Mesothelial cell of epicardium (in vitro differentiated cells): ENCODE measurements at regions not wholly inside any gene's neighbourhood (a gene's known extent, or its start where the extent isn't known, plus 50 kb on each side); places are given as distances from the start of the nearest gene placed in this dataset.

Experiments used
- DNase-seq, 2 experiments: peaks; one replicate each; pipeline ENCODE4 v3.0.0; 2021; ENCODE audit warnings: low spot score in 2 of 2; ENCODE audit not compliant: unreplicated experiment in 2 of 2
- H3K27ac Mint-ChIP-seq: 2 replicates; pipeline ENCODE4 v1.8.0; 2021; ENCODE audit warnings: mixed read lengths
- H3K27me3 Mint-ChIP-seq: 2 replicates; pipeline ENCODE4 v1.8.0; 2021; ENCODE audit warnings: low read depth, mixed read lengths
- H3K36me3 Mint-ChIP-seq: 2 replicates; pipeline ENCODE4 v1.8.0; 2021; ENCODE audit warnings: mixed read lengths
- H3K4me1 Mint-ChIP-seq: 2 replicates; pipeline ENCODE4 v1.8.0; 2021; ENCODE audit warnings: mixed read lengths
- H3K4me3 Mint-ChIP-seq: 2 replicates; pipeline ENCODE4 v1.8.0; 2021; ENCODE audit warnings: mild to moderate bottlenecking, moderate library complexity, mixed read lengths
- H3K9me3 Mint-ChIP-seq: 2 replicates; pipeline ENCODE4 v1.8.0; 2021; ENCODE audit warnings: mixed read lengths
- TF ChIP-seq, protein P1 (sequence below): fragments of 200-600 bp; sonication (generic); IDR thresholded peaks from one replicate; pipeline ENCODE4 v1.5.0; 2021; ENCODE audit warnings: antibody characterized with exemption; ENCODE audit not compliant: unreplicated experiment

DNA sequence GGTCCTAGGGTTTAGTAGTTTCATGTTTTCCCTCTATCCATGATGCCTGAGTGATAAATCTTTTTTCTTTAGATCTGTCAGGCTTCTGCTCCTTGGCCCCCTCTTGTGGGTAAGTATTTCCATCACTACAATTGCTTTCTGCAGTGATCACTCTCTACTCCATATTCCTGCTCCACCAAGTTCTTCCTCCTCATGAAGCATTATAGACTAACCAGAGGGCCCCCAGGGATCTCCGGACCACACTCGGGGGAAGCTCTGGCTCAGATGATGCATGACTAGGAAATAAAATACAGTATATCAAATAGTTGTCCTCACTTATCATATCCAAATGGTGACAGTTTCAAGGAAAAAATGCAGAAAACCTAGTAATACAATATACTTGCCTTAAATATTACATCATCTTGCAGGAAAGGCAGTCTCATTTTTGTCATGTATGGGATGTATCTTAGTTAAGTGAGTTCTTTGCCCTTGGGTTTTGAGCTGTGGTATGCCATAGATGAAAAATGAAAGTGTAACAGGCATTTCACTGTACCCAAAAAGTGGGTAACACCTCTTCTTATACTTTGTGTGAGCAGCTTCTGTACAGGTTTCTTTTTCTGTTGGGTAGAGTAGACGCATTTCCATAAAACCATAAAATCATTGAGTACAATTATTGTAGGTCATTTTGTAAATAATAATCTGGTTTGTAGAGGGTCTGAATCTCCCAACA is 200.9 kb upstream of the EYA4 start:
- TF ChIP-seq, protein P1, sequence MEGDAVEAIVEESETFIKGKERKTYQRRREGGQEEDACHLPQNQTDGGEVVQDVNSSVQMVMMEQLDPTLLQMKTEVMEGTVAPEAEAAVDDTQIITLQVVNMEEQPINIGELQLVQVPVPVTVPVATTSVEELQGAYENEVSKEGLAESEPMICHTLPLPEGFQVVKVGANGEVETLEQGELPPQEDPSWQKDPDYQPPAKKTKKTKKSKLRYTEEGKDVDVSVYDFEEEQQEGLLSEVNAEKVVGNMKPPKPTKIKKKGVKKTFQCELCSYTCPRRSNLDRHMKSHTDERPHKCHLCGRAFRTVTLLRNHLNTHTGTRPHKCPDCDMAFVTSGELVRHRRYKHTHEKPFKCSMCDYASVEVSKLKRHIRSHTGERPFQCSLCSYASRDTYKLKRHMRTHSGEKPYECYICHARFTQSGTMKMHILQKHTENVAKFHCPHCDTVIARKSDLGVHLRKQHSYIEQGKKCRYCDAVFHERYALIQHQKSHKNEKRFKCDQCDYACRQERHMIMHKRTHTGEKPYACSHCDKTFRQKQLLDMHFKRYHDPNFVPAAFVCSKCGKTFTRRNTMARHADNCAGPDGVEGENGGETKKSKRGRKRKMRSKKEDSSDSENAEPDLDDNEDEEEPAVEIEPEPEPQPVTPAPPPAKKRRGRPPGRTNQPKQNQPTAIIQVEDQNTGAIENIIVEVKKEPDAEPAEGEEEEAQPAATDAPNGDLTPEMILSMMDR = no peak
- H3K4me3 Mint-ChIP-seq = no peak overlapping the region
- H3K27me3 Mint-ChIP-seq = peaks cover 2% of the 10 kb centered on the region
- DNase-seq = no peak
- H3K9me3 Mint-ChIP-seq = no peaks in the 10 kb centered on the region
- no peak overlapping the region for H3K27ac Mint-ChIP-seq
- H3K4me1 Mint-ChIP-seq = peaks cover 11% of the 10 kb centered on the region
- H3K36me3 Mint-ChIP-seq = no peaks in the 10 kb centered on the region

DNA sequence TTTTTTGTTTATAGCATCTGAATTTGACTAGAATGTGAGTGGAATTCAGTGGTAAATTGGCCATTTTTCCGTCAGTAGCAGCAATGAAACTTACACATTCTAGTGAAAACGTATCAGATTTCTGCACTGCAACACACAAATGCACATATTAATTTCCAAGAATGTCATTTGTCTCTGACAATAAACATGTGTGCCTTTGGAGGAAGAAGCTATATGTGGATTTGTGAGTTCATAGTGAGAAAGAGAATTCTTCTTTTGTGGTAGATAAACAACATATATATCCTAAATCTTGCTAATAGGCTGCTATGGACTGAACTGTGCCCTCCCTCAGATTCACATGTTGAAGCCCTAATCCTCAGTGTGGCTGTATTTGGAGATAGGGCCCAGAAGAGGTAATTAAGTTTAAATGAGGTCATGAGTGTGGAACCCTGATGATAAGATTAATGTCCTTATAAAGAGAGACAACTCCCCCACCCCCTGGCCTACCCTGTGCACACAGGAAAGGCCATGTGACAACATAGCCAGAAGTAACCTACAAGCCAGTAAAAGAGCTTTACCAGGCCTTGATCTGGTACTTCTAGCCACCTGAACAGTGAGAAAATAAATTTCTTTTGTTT is 200.2 kb upstream of the EYA4 start:
- Mint-ChIP-seq H3K9me3 (no peaks in the 10 kb centered on the region), H3K4me3 (no peak overlapping the region), H3K27me3 (peaks cover 2% of the 10 kb centered on the region), H3K27ac (peak overlapping the region; percentile 50), H3K36me3 (no peaks in the 10 kb centered on the region), H3K4me1 (peaks cover 11% of the 10 kb centered on the region)
- no peak for DNase-seq
- TF ChIP-seq, protein P1 = no peak

DNA sequence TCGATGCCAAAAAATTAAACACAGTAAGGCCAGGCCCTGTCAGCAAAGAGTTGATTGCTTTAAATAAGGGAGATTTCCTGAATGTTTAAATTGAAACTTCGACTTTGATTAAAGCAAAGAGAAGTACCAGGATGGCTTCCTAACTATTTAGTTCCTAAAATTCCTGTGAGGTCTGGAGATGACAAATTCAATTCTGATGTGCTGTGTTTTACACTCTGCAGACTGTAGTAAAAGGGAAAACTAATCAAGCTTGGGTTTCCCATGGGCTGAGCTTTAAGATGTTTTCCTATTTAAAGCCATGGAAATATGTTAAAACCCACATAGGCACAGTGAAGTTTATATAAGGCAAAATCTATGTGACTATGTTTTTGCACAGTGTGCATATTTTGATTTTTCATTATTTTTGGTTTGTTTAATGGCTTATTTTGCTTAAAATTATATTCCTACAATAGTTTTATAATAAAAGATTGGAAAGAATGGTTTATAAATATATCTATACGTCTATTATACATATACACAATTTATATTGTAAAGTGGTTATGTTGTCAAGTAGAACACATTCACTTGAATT is 198.5 kb upstream of the EYA4 start:
- Mint-ChIP-seq H3K9me3 (peaks cover under 1% of the 10 kb centered on the region), H3K4me3 (no peak overlapping the region), H3K36me3 (no peaks in the 10 kb centered on the region), H3K27me3 (no peaks in the 10 kb centered on the region), H3K27ac (no peak overlapping the region), H3K4me1 (peaks cover 11% of the 10 kb centered on the region)
- TF ChIP-seq, protein P1 = no peak
- DNase-seq = no peak

DNA sequence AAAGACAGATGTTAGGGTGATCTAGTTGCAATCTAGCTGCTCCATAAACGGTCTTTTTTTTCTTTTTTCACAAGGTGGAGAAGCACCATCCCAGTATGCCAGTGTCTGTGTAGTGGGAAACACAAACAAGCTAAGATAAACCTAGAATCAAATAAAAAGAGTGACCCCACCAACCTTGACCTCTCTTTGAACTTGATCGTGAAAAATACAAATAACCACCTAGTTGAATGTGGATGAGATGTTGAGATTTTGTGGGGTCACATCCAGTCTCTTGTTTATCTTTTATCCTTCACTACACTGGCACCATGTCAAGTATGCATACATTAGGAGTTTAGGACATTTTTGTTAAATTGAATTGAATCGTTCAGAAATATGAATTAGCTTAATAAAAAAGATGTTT is 194.6 kb upstream of the EYA4 start:
- Mint-ChIP-seq H3K27ac (no peak overlapping the region), H3K27me3 (peaks cover 2% of the 10 kb centered on the region), H3K4me1 (no peaks in the 10 kb centered on the region), H3K36me3 (no peaks in the 10 kb centered on the region), H3K4me3 (no peak overlapping the region), H3K9me3 (peaks cover 6% of the 10 kb centered on the region)
- DNase-seq = no peak
- TF ChIP-seq, protein P1 = no peak

DNA sequence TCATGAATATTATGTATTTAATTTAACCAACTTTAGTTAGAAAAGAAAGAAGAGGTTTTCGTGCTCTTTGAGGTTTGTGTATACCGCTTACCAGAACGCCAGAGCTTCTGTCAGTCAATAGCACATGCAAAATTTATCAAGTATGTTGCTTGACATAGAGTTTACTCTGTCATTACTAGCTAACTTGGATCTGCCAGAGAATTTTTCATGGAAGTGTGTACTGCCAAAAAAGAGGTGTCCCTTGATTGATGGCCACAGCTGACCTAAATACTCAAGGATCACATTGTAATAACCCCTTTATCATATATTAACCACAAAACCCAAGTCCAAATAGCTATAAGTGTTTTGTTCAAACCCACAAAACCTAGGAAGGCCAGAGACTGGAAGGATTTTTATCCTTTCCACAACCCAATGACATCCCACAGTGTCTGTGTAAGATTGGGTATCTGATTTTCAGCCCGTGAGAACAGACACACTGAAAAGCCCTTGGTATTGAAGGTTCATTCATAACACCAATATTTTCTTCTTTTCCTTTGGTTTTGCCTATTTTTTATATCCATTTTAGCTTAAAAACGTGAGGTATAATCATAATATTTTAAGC is 194.0 kb upstream of the EYA4 start:
- H3K4me1 Mint-ChIP-seq = no peaks in the 10 kb centered on the region
- TF ChIP-seq, protein P1 = no peak
- no peak overlapping the region for H3K4me3 Mint-ChIP-seq
- DNase-seq = no peak
- H3K27me3 Mint-ChIP-seq = peaks cover 3% of the 10 kb centered on the region
- no peak overlapping the region for H3K27ac Mint-ChIP-seq
- no peaks in the 10 kb centered on the region for H3K36me3 Mint-ChIP-seq
- peaks cover 7% of the 10 kb centered on the region for H3K9me3 Mint-ChIP-seq
